ENCODE measurements at regions not wholly inside any gene's neighbourhood (a gene's known extent, or its start where the extent isn't known, plus 50 kb on each side); places are given as distances from the start of the nearest gene placed in this dataset.

DNA sequence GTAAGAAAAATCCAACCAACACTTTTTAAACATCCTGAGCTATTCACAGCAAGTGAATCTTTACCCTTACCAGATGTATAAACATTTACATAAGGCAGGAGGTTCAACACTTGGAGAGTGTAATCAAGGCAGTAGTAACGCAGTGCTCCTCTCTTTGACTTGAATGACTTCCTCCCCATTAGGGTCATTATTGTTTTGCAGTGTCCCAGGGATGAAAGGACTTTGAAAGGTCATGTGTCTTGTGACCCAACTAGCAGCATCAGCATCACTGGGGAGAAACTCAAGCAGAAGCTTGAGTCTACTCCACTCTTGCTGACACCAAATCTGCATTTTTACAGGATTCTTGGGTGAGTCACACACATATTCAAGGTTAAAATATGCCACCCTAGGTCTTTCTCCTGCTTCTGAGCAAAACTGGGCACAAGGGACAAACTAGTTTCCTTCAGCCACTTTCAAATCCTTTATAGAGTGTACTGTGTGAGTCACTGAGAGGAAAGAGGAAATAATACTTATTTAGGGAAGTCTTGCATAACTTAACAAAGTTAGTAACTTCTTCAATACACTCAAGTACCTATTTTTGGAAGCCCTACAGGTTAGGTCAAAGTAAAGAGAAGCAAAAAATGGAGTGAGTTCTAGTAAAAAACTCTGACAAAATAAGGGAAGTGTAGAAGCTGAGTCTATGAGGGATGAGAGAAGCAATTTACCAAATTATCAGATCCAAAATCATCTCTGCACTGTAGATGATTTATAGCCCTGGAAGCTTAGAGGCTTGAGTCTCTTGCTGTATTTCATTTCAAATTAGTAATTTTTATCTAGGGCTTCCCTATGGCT is 51.0 kb upstream of the EML4 start:
- no peak for TF ChIP-seq POLR2A (IDR thresholded peaks at IDR 0.05)
- TF ChIP-seq, protein P1, sequence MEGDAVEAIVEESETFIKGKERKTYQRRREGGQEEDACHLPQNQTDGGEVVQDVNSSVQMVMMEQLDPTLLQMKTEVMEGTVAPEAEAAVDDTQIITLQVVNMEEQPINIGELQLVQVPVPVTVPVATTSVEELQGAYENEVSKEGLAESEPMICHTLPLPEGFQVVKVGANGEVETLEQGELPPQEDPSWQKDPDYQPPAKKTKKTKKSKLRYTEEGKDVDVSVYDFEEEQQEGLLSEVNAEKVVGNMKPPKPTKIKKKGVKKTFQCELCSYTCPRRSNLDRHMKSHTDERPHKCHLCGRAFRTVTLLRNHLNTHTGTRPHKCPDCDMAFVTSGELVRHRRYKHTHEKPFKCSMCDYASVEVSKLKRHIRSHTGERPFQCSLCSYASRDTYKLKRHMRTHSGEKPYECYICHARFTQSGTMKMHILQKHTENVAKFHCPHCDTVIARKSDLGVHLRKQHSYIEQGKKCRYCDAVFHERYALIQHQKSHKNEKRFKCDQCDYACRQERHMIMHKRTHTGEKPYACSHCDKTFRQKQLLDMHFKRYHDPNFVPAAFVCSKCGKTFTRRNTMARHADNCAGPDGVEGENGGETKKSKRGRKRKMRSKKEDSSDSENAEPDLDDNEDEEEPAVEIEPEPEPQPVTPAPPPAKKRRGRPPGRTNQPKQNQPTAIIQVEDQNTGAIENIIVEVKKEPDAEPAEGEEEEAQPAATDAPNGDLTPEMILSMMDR (IDR thresholded peaks at IDR 0.05 in 8 of 11, conservative IDR thresholded peaks at IDR 0.05 in 3 of 11): peak in 1 of 11 experiments; percentile 7
- peak in 1 of 3 donors; percentile 48 for TF ChIP-seq POLR2AphosphoS5 (IDR thresholded peaks at IDR 0.05)
